HL-60 (cell line): ENCODE measurements at regions not wholly inside any gene's neighbourhood (a gene's known extent, or its start where the extent isn't known, plus 50 kb on each side); places are given as distances from the start of the nearest gene placed in this dataset.

Experiments used
- POLR2AphosphoS5 ChIP-seq: IDR thresholded peaks from 2 replicates; pipeline ENCODE4 v1.6.1; 2012; ENCODE audit warnings: low read depth
- SPI1 ChIP-seq: IDR thresholded peaks from 2 replicates; pipeline ENCODE4 v1.6.1; 2012; ENCODE audit warnings: low read depth, mild to moderate bottlenecking, borderline replicate concordance
- TF ChIP-seq, protein P1 (sequence below): IDR thresholded peaks from one replicate; pipeline ENCODE4 v1.5.1; 2011; ENCODE audit warnings: low read length, control low read depth, inconsistent platforms; ENCODE audit not compliant: insufficient read depth
- TF ChIP-seq, protein P2 (sequence below): IDR thresholded peaks from 2 replicates; pipeline ENCODE4 v1.6.1; 2012; ENCODE audit warnings: low read depth; ENCODE audit not compliant: insufficient replicate concordance

DNA sequence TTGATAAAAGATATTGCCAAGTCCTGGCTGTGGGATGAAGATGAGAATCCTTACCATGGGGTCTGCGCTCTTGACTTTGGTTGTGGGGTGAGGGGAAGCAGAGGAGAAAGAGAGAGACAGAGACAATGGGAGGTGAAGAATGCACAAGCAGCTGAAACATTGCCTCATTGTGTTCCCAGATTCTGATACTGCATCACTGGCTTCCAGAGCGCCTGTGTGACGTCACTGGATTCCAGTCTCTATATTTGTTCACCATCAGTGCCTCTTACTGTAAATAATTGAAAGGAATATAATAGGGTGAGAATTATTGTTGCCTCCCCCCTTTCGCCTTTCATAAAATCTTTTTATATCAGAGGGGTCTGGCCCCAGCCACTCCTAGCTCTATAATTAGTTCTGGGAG, 188.9 kb upstream of the NTF3 start:
- TF ChIP-seq, protein P1, sequence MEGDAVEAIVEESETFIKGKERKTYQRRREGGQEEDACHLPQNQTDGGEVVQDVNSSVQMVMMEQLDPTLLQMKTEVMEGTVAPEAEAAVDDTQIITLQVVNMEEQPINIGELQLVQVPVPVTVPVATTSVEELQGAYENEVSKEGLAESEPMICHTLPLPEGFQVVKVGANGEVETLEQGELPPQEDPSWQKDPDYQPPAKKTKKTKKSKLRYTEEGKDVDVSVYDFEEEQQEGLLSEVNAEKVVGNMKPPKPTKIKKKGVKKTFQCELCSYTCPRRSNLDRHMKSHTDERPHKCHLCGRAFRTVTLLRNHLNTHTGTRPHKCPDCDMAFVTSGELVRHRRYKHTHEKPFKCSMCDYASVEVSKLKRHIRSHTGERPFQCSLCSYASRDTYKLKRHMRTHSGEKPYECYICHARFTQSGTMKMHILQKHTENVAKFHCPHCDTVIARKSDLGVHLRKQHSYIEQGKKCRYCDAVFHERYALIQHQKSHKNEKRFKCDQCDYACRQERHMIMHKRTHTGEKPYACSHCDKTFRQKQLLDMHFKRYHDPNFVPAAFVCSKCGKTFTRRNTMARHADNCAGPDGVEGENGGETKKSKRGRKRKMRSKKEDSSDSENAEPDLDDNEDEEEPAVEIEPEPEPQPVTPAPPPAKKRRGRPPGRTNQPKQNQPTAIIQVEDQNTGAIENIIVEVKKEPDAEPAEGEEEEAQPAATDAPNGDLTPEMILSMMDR, result no peak
- TF ChIP-seq POLR2AphosphoS5 (no peak), SPI1 (no peak)
- TF ChIP-seq, protein P2, sequence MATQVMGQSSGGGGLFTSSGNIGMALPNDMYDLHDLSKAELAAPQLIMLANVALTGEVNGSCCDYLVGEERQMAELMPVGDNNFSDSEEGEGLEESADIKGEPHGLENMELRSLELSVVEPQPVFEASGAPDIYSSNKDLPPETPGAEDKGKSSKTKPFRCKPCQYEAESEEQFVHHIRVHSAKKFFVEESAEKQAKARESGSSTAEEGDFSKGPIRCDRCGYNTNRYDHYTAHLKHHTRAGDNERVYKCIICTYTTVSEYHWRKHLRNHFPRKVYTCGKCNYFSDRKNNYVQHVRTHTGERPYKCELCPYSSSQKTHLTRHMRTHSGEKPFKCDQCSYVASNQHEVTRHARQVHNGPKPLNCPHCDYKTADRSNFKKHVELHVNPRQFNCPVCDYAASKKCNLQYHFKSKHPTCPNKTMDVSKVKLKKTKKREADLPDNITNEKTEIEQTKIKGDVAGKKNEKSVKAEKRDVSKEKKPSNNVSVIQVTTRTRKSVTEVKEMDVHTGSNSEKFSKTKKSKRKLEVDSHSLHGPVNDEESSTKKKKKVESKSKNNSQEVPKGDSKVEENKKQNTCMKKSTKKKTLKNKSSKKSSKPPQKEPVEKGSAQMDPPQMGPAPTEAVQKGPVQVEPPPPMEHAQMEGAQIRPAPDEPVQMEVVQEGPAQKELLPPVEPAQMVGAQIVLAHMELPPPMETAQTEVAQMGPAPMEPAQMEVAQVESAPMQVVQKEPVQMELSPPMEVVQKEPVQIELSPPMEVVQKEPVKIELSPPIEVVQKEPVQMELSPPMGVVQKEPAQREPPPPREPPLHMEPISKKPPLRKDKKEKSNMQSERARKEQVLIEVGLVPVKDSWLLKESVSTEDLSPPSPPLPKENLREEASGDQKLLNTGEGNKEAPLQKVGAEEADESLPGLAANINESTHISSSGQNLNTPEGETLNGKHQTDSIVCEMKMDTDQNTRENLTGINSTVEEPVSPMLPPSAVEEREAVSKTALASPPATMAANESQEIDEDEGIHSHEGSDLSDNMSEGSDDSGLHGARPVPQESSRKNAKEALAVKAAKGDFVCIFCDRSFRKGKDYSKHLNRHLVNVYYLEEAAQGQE, result no peak
